ENCODE measurements at regions not wholly inside any gene's neighbourhood (a gene's known extent, or its start where the extent isn't known, plus 50 kb on each side); places are given as distances from the start of the nearest gene placed in this dataset.

DNA sequence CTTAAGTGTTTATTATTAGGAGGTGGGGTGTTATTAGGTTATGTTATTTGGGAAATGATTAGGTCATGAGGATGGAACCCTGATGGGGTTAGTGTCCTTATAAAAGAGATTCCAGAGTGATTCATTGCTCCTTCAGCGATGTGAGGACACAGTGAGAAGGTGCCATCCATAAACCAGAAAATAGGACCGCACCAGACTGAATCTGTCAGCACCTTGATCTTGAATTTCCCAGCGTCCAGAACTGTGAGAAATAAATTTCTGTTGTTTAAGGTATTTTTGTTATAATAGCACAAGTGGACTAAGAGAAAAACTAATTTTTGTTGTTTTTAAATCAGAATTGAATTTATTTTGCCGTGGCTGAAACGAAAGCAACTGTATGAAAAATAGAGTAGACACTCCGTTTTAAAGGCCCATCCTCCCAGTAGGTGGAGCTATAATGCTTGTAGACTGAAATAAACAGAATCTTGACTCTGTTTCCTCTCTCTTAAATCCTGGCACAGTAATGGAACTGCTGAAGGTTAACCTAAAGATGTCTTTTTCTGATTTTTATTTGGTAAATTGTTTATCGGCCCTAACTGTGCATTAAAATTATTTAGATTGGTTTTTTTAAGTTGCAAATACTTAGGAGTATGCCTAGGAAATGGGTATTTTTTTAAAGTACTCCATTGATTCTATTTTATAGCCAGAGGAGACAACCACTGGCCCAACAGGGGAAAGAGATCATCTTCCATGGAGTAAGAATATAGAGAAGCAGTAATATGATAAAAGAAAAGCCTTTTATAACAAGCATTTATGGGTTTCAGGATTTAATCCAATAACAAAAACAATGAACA lies 133.2 kb upstream of the ADAMTS3 start:
- Histone ChIP-seq H3K4me3 (replicated peaks in 1 of 3; ENCODE audit: insufficient read depth in 1 of 3, low read depth in 1 of 3, low read length in 3 of 3) (peak overlapping the region; percentile 30 to 85 (median 73)), H3K79me2 (ENCODE audit: control insufficient read depth, insufficient read depth, low read length) (no peaks in the 10 kb centered on the region), H3K4me1 (ENCODE audit: control insufficient read depth, extremely low read depth, insufficient read depth, low read length) (no peaks in the 10 kb centered on the region), H3K36me3 (ENCODE audit: control insufficient read depth in 2 of 2, extremely low read depth in 1 of 2, insufficient read depth in 2 of 2, low read length in 2 of 2) (no peaks in the 10 kb centered on the region), H2AFZ (ENCODE audit: low read depth, low read length) (peak overlapping the region; percentile 54), H3K27ac (ENCODE audit: insufficient read depth, low read depth, low read length) (peak overlapping the region; percentile 1), H3K9me1 (replicated peaks; ENCODE audit: control insufficient read depth, extremely low read depth, insufficient read depth, low read length) (no peaks in the 10 kb centered on the region), H4K20me1 (replicated peaks; ENCODE audit: control insufficient read depth, extremely low read depth, insufficient read depth, low read length) (no peaks in the 10 kb centered on the region), H3K9ac (replicated peaks; ENCODE audit: extremely low read depth, insufficient read depth, low read length) (peak overlapping the region; percentile 62), H3K9me3 (replicated peaks; ENCODE audit: control insufficient read depth, insufficient read depth, low read length) (no peaks in the 10 kb centered on the region), H3K27me3 (ENCODE audit: control insufficient read depth in 2 of 2, insufficient read depth in 2 of 2, low read length in 2 of 2) (no peaks in the 10 kb centered on the region), H3K4me2 (ENCODE audit: insufficient read depth, low read length) (peak overlapping the region; percentile 91)
- POLR2A ChIA-PET, result no interaction called here
- dilution Hi-C loops (cut with MboI; ENCODE audit: extremely low pct_ligation_motif_present, low sequenced_read_pairs), result no loop called here
- DNase-seq (ENCODE audit: low read depth, low spot score) (peak; percentile 69), FAIRE-seq (peak; percentile 71)
- CTCF ChIA-PET, result interaction anchor here (0.6 to 1.2 kb wide), 12 partner anchors 12 to 742 kb away, joined by 3 to 12 read pairs (median 3); no protein-coding TSS in a partner anchor
- intact Hi-C loops (cut with micrococcal nuclease), result loop anchor here (1.0 to 5.0 kb wide), 5 partner anchors 185 to 555 kb away; no protein-coding TSS in a partner anchor
- BruUV-seq (replicated peaks), result no TSS peak
- TF ChIP-seq, protein P1, sequence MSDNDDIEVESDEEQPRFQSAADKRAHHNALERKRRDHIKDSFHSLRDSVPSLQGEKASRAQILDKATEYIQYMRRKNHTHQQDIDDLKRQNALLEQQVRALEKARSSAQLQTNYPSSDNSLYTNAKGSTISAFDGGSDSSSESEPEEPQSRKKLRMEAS (IDR thresholded peaks at IDR 0.05; ENCODE audit: insufficient read depth, insufficient read length), result no peak
- TF ChIP-seq, protein P2, sequence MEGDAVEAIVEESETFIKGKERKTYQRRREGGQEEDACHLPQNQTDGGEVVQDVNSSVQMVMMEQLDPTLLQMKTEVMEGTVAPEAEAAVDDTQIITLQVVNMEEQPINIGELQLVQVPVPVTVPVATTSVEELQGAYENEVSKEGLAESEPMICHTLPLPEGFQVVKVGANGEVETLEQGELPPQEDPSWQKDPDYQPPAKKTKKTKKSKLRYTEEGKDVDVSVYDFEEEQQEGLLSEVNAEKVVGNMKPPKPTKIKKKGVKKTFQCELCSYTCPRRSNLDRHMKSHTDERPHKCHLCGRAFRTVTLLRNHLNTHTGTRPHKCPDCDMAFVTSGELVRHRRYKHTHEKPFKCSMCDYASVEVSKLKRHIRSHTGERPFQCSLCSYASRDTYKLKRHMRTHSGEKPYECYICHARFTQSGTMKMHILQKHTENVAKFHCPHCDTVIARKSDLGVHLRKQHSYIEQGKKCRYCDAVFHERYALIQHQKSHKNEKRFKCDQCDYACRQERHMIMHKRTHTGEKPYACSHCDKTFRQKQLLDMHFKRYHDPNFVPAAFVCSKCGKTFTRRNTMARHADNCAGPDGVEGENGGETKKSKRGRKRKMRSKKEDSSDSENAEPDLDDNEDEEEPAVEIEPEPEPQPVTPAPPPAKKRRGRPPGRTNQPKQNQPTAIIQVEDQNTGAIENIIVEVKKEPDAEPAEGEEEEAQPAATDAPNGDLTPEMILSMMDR (IDR thresholded peaks at IDR 0.05; ENCODE audit: extremely low read depth in 1 of 2, insufficient read depth in 1 of 2, low read depth in 1 of 2, low read length in 2 of 2), result peak; percentile 30 to 47
- TF ChIP-seq GATA2 (IDR thresholded peaks at IDR 0.05; ENCODE audit: insufficient read depth, insufficient read length, low read depth, low read length) (no peak), FOS (IDR thresholded peaks at IDR 0.05; ENCODE audit: borderline replicate concordance, insufficient read depth, low read length) (no peak), JUN (IDR thresholded peaks at IDR 0.05; ENCODE audit: borderline replicate concordance, insufficient read depth, insufficient read length, low read depth) (no peak), EZH2 (IDR thresholded peaks at IDR 0.05; ENCODE audit: borderline replicate concordance, low read depth, low read length, severe bottlenecking) (no peak), MYC (IDR thresholded peaks at IDR 0.05; ENCODE audit: low read depth, low read length) (no peak)
